KMS-11 (cell line): ENCODE measurements at regions not wholly inside any gene's neighbourhood (a gene's known extent, or its start where the extent isn't known, plus 50 kb on each side); places are given as distances from the start of the nearest gene placed in this dataset.

Source experiments
- H2AFZ ChIP-seq: fragments of 200-600 bp; sonication (generic); 2 replicates; pipeline ENCODE4 v1.6.1; 2016; ENCODE audit warnings: antibody characterized with exemption, mixed run types, low read depth
- H3K27ac ChIP-seq: fragments of 200-600 bp; sonication (generic); 2 replicates; pipeline ENCODE4 v1.6.1; 2016; ENCODE audit warnings: mild to moderate bottlenecking, mixed run types
- H3K27me3 ChIP-seq: fragments of 200-600 bp; sonication (generic); 2 replicates; pipeline ENCODE4 v1.6.1; 2017; ENCODE audit warnings: mild to moderate bottlenecking, low read depth, mixed run types, moderate library complexity; ENCODE audit not compliant: insufficient read depth
- H3K36me3 ChIP-seq: fragments of 200-600 bp; sonication (generic); 2 replicates; pipeline ENCODE4 v1.6.1; 2017; ENCODE audit warnings: mild to moderate bottlenecking, mixed run types; ENCODE audit not compliant: insufficient read depth
- H3K4me1 ChIP-seq: fragments of 200-600 bp; sonication (generic); 2 replicates; pipeline ENCODE4 v1.6.1; 2016; ENCODE audit warnings: mild to moderate bottlenecking, low read depth, mixed run types; ENCODE audit not compliant: poor library complexity, severe bottlenecking
- H3K4me2 ChIP-seq: fragments of 200-600 bp; sonication (generic); 2 replicates; pipeline ENCODE4 v1.7.0; 2016; ENCODE audit warnings: mild to moderate bottlenecking, mixed run types
- H3K4me3 ChIP-seq: fragments of 200-600 bp; sonication (generic); IDR thresholded peaks from 2 replicates; pipeline ENCODE4 v1.6.1; 2017; ENCODE audit warnings: low read depth, low read length, mixed read lengths; ENCODE audit not compliant: insufficient read depth
- H3K79me2 ChIP-seq: fragments of 200-600 bp; sonication (generic); 2 replicates; pipeline ENCODE4 v1.6.1; 2016; ENCODE audit warnings: low read depth, mixed run types; ENCODE audit not compliant: insufficient read depth
- H3K9ac ChIP-seq: fragments of 200-600 bp; sonication (generic); 2 replicates; pipeline ENCODE4 v1.6.1; 2016; ENCODE audit warnings: mild to moderate bottlenecking, mixed run types
- H4K20me1 ChIP-seq: fragments of 200-600 bp; sonication (generic); 2 replicates; pipeline ENCODE4 v1.6.1; 2016; ENCODE audit warnings: mild to moderate bottlenecking, mixed run types; ENCODE audit not compliant: insufficient read depth
- TF ChIP-seq, protein P1 (sequence below): fragments of 200-600 bp; sonication (generic); conservative IDR thresholded peaks from 2 replicates; pipeline ENCODE4 v1.6.1; 2017; ENCODE audit warnings: low read depth, mild to moderate bottlenecking, antibody characterized with exemption, low read length, moderate library complexity, mixed read lengths

DNA sequence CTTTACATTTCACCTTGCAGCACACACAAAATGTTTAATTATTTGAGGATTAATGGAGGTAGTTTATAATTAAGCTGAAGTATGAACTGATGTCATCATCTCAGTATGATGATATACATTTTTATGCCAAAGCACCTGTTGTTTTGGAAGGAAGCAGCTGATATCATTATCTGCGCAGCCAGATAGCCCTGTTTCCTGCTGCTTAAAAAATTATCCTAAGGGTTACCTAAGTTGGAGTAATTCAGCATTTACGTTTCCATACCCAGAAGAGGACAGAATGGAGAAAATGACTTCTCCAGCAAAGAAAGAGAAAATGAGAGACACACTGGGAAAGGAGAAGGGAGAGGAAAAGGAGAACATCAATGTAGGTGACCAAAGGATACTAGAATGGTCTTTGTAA lies 370.3 kb upstream of the PLSCR5 start:
- Histone ChIP-seq H3K27ac (no peak overlapping the region), H3K4me1 (no peaks in the 10 kb centered on the region), H3K27me3 (no peaks in the 10 kb centered on the region), H3K4me3 (no peak overlapping the region), H3K9ac (no peak overlapping the region), H3K36me3 (no peaks in the 10 kb centered on the region; the same call in 1 of the 2 replicates), H3K79me2 (no peaks in the 10 kb centered on the region), H3K4me2 (no peak overlapping the region), H2AFZ (no peak overlapping the region), H4K20me1 (no peaks in the 10 kb centered on the region)
- TF ChIP-seq, protein P1, sequence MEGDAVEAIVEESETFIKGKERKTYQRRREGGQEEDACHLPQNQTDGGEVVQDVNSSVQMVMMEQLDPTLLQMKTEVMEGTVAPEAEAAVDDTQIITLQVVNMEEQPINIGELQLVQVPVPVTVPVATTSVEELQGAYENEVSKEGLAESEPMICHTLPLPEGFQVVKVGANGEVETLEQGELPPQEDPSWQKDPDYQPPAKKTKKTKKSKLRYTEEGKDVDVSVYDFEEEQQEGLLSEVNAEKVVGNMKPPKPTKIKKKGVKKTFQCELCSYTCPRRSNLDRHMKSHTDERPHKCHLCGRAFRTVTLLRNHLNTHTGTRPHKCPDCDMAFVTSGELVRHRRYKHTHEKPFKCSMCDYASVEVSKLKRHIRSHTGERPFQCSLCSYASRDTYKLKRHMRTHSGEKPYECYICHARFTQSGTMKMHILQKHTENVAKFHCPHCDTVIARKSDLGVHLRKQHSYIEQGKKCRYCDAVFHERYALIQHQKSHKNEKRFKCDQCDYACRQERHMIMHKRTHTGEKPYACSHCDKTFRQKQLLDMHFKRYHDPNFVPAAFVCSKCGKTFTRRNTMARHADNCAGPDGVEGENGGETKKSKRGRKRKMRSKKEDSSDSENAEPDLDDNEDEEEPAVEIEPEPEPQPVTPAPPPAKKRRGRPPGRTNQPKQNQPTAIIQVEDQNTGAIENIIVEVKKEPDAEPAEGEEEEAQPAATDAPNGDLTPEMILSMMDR: no peak

DNA sequence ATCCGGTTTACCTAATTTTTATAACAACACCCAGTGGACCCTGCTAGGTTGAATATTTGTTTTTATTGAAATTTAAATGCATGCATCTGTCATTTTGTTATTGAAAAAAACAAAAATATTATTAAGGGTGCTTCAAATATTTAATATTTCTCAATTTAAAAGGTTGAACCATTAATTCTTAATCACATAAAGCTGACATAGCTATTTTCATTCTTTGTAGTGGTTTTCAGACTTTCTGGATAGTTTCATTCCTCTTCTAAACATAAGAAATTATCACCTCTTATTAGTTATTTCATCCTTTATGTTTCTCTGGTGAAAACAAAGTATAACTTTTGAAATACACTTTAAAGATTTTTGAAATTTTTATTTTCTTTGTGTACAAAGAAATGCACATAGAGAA lies 369.9 kb upstream of the PLSCR5 start:
- no peak overlapping the region for H3K9ac ChIP-seq
- H4K20me1 ChIP-seq: no peaks in the 10 kb centered on the region
- no peak overlapping the region for H3K4me3 ChIP-seq
- no peaks in the 10 kb centered on the region for H3K4me1 ChIP-seq
- no peaks in the 10 kb centered on the region for H3K27me3 ChIP-seq
- H3K79me2 ChIP-seq: no peaks in the 10 kb centered on the region
- no peak overlapping the region for H2AFZ ChIP-seq
- H3K36me3 ChIP-seq: no peaks in the 10 kb centered on the region; the same call in 1 of the 2 replicates
- H3K27ac ChIP-seq: no peak overlapping the region
- TF ChIP-seq, protein P1: no peak
- no peak overlapping the region for H3K4me2 ChIP-seq

DNA sequence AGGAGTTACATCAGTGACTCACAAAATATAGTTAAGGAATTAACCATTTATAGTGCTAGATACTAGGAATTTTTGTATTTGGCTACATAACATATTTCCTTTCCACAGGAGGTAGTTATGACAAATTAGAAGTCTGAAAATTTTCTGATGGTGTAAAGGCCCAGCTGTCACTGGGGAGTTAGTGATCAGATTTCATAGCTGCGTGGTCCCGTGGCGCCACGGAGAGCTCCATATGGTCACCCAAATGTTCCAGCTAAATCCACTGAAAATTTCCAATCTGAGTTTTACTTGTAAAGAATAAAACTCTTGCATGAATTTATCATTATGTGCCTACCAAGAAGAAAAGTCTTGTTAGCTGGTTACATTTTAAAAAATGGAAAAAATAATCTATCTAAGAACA lies 368.9 kb upstream of the PLSCR5 start:
- Histone ChIP-seq H3K27ac (no peak overlapping the region), H3K4me1 (no peaks in the 10 kb centered on the region), H2AFZ (no peak overlapping the region), H4K20me1 (no peaks in the 10 kb centered on the region), H3K27me3 (no peaks in the 10 kb centered on the region), H3K36me3 (no peaks in the 10 kb centered on the region; the same call in 1 of the 2 replicates), H3K4me2 (no peak overlapping the region), H3K4me3 (no peak overlapping the region), H3K79me2 (no peaks in the 10 kb centered on the region), H3K9ac (no peak overlapping the region)
- TF ChIP-seq, protein P1: no peak

DNA sequence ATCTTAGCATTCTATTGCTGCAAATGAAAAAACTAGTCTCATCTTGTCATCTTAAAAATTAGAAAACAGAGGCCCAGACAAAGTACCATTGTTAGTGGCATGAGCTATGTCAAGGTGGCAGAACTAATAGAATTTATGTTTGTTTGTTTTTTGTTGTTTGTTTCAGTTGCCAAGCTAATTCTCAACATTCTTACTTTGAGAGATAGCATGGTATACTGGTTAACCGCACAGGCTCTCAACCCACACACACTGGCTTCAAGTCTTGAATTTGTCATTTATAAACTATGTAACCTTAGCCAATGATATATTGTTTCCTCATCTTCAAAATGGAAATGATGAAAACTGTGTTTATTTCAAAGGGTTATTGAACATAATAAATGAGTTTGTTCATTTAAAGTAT lies 367.6 kb upstream of the PLSCR5 start:
- TF ChIP-seq, protein P1: no peak
- Histone ChIP-seq H3K36me3 (no peaks in the 10 kb centered on the region; the same call in 1 of the 2 replicates), H3K27ac (no peak overlapping the region), H3K4me2 (no peak overlapping the region), H2AFZ (no peak overlapping the region), H4K20me1 (no peaks in the 10 kb centered on the region), H3K9ac (no peak overlapping the region), H3K27me3 (no peaks in the 10 kb centered on the region), H3K4me3 (no peak overlapping the region), H3K79me2 (no peaks in the 10 kb centered on the region), H3K4me1 (no peaks in the 10 kb centered on the region)
